GM19395 (cell line): ENCODE measurements at regions not wholly inside any gene's neighbourhood (a gene's known extent, or its start where the extent isn't known, plus 50 kb on each side); places are given as distances from the start of the nearest gene placed in this dataset.

Source experiments
- ATAC-seq: cut with Tn5 transposase; IDR thresholded peaks from one replicate; pipeline ENCODE4 v1.9.1; 2021; ENCODE audit warnings: mild to moderate bottlenecking, moderate library complexity; ENCODE audit not compliant: unreplicated experiment

DNA sequence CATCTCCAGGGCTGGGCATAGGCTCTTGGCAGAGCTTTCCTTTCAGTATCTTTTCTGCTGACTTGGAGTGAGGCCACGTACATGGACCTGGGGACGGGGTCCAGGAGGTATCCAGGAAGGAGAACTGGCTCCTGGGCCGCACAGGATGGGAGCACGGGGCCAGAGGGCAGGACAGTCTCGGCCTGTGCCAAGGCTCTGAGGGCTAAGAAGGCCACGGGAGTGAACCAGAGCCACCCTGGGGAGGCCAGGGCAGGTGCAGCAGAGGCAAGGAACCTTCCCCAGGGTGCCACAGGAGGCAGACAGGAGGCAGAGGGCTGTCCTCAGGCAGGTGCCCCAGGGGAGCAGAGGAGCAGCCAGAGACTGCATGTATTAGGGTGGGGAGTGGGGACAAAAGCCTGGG lies 50.3 kb downstream of the PLXNA1 start:
- no peak for ATAC-seq

GRCh38 chr3:127033786-127034185 lies 50.9 kb downstream of the PLXNA1 start:
- ATAC-seq, result no peak

DNA sequence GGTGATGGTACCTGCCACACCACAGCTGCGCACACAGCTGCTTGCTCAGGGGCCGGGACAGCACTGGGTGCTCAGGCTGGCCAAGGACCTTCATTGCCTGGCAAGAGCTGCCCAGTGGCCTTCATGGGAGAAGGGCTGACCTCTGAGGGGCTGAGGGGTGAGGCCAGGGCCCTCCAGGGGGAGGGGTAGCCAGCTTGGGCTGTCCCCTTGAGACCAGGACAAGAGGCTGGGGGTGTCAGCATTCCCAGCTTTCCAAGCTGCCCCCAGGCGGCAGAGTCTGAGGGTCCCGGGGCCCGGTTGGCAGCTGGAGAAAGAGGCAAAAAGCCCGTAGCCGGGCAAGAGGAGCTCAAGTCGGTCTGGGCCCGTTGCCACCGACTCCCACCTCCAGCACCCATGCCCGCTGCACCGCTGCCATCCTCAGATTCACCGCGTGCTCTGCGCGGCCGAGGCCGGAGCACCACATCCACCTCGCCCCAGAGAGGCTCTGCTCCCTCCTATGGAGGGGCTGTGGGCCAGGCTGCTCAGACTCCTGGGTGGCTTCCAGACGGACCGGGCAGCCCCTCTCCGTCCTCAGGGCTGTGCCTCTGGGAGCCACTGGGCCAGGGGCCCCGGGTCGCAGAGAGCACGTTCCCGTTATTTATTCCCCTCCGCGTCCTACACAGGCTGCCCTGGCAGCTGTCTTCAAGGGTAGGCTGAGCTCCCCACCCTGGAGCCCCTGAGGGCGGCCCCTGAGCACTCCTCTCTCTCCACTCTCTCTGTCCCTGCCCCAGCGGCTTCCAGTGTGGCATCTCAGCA lies 51.5 kb downstream of the PLXNA1 start:
- ATAC-seq, result no peak

- ATAC-seq, result no peak
Measured at GRCh38 chr3:127034990-127035652, 52.2 kb downstream of the PLXNA1 start.

GRCh38 chr3:127035677-127036076 lies 52.8 kb downstream of the PLXNA1 start:
- no peak for ATAC-seq

DNA sequence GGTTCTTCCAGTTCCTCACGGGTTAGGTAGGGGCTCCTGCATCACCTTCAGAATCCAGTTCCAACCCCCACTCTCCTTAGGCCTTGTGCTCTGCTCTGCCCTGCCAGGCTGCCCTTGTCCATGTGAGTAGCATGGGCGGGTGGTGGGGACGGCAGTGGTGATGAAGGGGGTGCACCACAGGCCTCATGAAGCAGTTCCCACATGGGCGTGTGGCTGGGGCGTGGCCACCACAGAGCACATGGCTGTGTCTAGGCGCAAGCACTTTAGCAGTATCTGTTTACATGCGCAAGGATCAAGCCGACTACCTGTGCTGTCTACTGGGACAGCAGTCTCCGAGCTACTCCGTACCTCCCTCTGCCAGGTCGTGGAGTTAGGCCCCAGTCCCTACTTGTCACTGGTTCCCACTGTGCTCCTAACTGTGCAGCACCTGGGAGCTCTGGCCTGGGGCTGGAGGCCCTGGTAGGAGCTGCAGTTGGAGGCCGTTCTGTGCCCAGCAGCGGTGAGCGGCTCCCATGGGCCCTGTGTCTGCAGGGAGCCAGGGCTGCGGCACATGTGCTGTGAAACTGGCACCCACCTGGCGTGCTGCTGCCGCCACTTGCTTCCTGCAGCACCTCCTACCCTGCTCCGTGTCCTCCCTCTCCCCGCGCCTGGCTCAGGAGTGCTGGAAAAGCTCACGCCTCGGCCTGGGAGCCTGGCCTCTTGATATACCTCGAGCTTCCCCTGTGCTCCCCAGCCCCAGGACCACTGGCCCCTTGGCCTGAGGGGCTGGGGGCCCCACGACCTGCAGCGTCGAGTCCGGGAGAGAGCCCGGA lies 53.5 kb downstream of the PLXNA1 start:
- no peak for ATAC-seq

- no peak for ATAC-seq
Measured at GRCh38 chr3:127037021-127037400, 54.1 kb downstream of the PLXNA1 start.

DNA sequence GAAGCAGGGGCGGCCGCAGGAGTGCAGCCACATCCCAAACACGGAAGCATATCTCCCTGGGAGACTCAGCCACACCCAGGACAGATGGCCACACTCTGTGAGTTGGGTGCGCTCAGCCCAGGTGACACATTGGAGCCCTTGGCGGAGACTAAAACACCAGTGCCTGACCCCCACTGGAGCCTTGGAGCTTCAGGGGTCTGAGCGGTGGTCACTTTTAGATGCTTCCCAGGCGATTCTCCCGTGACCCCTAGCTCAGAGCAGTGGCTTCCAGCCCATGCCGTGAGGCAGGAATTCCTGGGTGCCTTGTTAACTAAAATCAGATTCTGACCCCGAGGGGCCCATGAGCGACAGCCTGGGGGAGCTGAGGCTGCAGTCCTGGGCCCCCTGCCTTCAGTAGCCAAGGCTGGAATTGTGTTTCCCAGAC lies 54.5 kb downstream of the PLXNA1 start:
- no peak for ATAC-seq

- ATAC-seq, result no peak
Measured at GRCh38 chr3:127037971-127038446, 55.1 kb downstream of the PLXNA1 start.

DNA sequence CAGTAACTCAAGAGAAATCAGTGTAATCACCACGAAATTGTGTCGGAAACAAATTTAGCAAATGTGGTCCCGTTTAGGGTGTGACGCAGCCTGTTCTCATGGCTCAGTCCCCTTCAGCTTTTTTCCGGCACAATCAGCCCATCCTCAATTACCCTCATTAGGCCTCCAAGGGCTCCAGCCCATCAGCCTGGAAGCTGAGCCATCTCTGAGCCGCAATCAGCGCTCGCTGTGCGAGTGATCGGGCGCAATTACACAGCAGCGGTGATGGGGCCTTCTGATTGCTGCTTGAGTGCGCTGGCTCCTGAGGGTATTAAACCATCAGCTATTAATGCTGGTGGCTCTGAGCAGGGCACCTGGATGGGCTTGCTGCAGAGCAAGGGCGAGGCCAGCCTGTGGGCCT lies 55.6 kb downstream of the PLXNA1 start:
- no peak for ATAC-seq

DNA sequence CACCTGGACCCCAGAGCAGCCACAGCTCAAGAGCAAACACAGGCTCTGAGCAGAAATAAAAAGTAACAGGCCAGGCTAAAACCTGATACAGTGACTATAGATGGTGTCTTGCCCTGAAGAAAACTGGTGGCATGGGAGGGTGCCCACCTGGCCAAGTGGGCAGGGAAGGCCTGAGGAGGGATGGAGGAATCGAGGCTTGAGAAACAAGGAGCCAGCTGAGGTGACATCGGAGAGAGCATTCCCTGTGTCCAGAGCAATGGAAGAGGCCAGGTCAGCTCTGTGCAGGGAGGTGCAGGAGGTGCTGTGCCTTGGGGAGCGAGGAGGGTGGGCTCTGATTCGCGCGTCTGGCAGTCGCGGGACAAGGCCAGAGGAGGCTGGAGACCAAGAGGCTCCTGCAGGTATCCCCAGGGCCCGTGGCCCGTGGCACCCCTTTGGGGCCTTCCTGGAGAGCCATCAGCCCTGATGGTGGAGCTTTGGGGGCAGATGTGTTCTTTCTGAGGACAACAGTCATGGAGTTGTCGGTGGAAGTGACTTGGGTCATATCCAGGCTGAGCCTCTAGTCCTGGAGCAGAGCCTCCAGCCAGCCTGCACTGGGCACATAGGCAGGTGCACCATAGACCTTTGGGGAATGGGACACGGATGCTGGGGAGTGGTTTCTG lies 56.1 kb downstream of the PLXNA1 start:
- no peak for ATAC-seq

- no peak for ATAC-seq
Measured at GRCh38 chr3:127039719-127040118, 56.8 kb downstream of the PLXNA1 start.

DNA sequence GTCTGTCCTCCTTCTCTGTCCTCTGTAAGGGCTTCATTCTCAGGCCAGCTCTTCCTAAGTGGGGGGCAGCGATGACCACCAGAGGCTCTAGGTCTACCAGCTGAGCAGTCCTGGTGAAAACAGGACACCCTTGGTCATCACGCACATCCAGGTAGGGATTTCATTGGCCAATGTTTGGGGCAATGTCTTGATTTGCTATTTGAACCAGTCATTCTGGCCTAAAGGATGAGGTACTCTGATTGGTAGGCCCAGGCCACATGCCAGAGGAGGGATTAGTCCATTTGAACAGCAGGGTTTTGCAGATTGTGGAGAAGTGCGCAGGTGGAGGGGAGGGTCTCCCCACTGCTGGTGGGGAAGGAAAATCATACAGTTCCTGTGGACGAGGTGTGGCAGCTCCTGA lies 57.3 kb downstream of the PLXNA1 start:
- ATAC-seq, result no peak

GRCh38 chr3:127041264-127041820 lies 58.4 kb downstream of the PLXNA1 start:
- ATAC-seq, result no peak

- ATAC-seq, result no peak
Measured at GRCh38 chr3:127041933-127042332, 59.0 kb downstream of the PLXNA1 start.

GRCh38 chr3:127042634-127043033 lies 59.7 kb downstream of the PLXNA1 start:
- no peak for ATAC-seq

DNA sequence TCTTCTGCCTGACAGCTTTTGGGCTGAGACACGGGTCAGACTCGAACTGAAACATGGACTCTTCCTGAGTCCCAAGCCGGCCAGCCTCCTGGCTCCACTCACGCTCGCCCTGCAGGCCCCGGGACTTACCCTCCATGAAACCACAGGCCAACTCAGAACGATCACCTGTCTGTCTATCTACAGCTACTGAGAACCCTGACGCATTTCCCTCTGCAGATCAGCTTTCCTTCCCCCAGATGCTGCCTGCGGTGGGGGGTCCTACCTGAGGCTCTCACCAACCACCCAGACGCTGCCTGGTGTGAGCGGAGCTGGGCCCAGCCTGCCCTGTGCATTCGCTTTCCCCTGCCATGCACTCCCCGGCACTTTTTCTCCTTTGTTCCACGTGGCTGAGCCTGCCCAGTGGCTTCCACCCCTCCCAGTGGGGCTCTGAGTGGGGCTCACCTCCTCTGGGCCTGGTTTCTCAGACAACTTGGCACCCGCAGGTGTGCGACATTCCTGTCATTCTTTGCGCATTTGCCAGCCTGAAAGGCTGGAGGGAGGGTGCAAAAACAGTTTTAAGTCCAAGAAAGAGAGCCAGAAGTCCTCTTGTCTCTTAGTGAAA lies 60.2 kb downstream of the PLXNA1 start:
- ATAC-seq, result no peak

GRCh38 chr3:127043731-127044510 lies 61.0 kb downstream of the PLXNA1 start:
- no peak for ATAC-seq

DNA sequence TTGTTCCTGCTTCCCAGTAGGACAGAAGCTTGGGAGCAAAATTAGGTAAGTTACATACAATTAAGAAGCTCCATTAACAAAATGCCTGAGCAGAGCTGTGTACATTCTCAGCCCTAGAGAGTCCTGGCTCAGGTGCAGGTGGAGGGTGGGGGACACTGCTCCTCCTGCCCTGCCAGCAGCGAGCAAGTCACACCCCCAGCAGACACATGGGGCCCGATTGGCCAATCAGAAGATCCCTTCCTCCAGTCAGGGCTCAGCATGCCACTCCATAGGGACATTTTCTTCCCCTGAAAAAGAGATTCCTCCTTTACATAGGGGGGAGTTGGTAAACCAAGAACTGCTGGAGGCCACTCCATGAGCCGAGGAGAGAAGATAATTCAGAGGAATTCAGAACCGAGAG lies 62.1 kb downstream of the PLXNA1 start:
- no peak for ATAC-seq
